H1 (cell line): ENCODE measurements at regions not wholly inside any gene's neighbourhood (a gene's known extent, or its start where the extent isn't known, plus 50 kb on each side); places are given as distances from the start of the nearest gene placed in this dataset.

Experiments
- CTCF ChIA-PET: fragments of 300-600 bp; sonication (Branson Sonifier 250); formaldehyde crosslinking; loops from one replicate; lab custom pipeline; 2021; ENCODE audit not compliant: partially characterized antibody; lab: Charles Lee
- POLR2A ChIA-PET: fragments of 300-600 bp; sonication (Branson Sonifier 250); formaldehyde crosslinking; loops from one replicate; lab custom pipeline; 2021; ENCODE audit warnings: inconsistent platforms; ENCODE audit not compliant: partially characterized antibody; lab: Charles Lee
- DNase-seq, 2 experiments: peaks; one replicate each; pipeline versions ENCODE4 v3.0.0 to v3.0.0-alpha.2; 2010 to 2022; ENCODE audit warnings: low spot score in 2 of 2, low read depth in 1 of 2, mixed read lengths in 1 of 2
- FAIRE-seq: peaks from 2 replicates; lab custom pipeline; 2011; peaks lifted over from hg19 to GRCh38; lab: Jason Lieb, UNC
- H2AFZ ChIP-seq: 2 replicates; pipeline ENCODE4 v1.8.1; 2012; ENCODE audit warnings: low read length, inconsistent platforms
- H2AK5ac ChIP-seq: 2 replicates; pipeline ENCODE4 v1.6.1; 2013; ENCODE audit warnings: low read depth, low read length
- H2BK120ac ChIP-seq: replicated peaks from 2 replicates; pipeline ENCODE3; 2013; ENCODE audit warnings: low read depth, low read length, inconsistent platforms
- H2BK12ac ChIP-seq: 2 replicates; pipeline ENCODE4 v1.6.1; 2013; ENCODE audit warnings: low read depth, low read length
- H2BK15ac ChIP-seq: 2 replicates; pipeline ENCODE4 v1.6.1; 2013; ENCODE audit warnings: low read length
- H2BK20ac ChIP-seq: 2 replicates; pipeline ENCODE4 v1.6.1; 2013; ENCODE audit warnings: low read length
- H2BK5ac ChIP-seq: 2 replicates; pipeline ENCODE4 v1.6.1; 2013; ENCODE audit warnings: low read depth, low read length
- H3K14ac ChIP-seq: 2 replicates; pipeline ENCODE4 v1.6.1; 2013; ENCODE audit warnings: inconsistent platforms; ENCODE audit not compliant: insufficient read length
- H3K18ac ChIP-seq: 2 replicates; pipeline ENCODE4 v1.6.1; 2013; ENCODE audit warnings: low read length; ENCODE audit errors: extremely low read depth
- H3K23ac ChIP-seq: 2 replicates; pipeline ENCODE4 v1.6.1; 2013; ENCODE audit warnings: inconsistent platforms; ENCODE audit not compliant: insufficient read length
- H3K23me2 ChIP-seq: 2 replicates; pipeline ENCODE4 v1.6.1; 2013; ENCODE audit warnings: low read depth, low read length
- H3K27ac ChIP-seq: 2 replicates; pipeline ENCODE4 v1.6.1; 2011; ENCODE audit warnings: low read depth, low read length, inconsistent platforms
- H3K27me3 ChIP-seq, 4 experiments: replicated peaks in 1 of 4; 1 replicate in 1 of 4; 2 replicates in 3 of 4; pipeline versions ENCODE4 v1.6.1 to v1.8.1; 2011 to 2013; ENCODE audit warnings: low read length in 3 of 4, mild to moderate bottlenecking in 3 of 4, inconsistent platforms in 2 of 4, mixed read lengths in 2 of 4, moderate library complexity in 1 of 4; ENCODE audit not compliant: control insufficient read depth in 3 of 4, insufficient read depth in 3 of 4; ENCODE audit errors: extremely low read depth in 1 of 4
- H3K36me3 ChIP-seq, 4 experiments: 2 replicates each; pipeline versions ENCODE4 v1.6.1 to v1.8.1; 2011 to 2013; ENCODE audit warnings: mild to moderate bottlenecking in 4 of 4, low read length in 3 of 4, moderate library complexity in 2 of 4, control low read depth in 1 of 4, inconsistent platforms in 1 of 4; ENCODE audit not compliant: insufficient read depth in 4 of 4, control insufficient read depth in 2 of 4
- H3K4ac ChIP-seq: replicated peaks from 2 replicates; pipeline ENCODE3; 2013; ENCODE audit warnings: low read length, low read depth, mixed read lengths, inconsistent platforms; ENCODE audit not compliant: insufficient read length
- H3K4me1 ChIP-seq, 4 experiments: replicated peaks in 1 of 4; 1 replicate in 1 of 4; 2 replicates in 3 of 4; pipeline versions ENCODE4 v1.6.1 to v1.8.1; 2011 to 2013; ENCODE audit warnings: low read length in 3 of 4, inconsistent platforms in 2 of 4, mixed read lengths in 1 of 4; ENCODE audit not compliant: insufficient read depth in 4 of 4, control insufficient read depth in 3 of 4
- H3K4me2 ChIP-seq, 2 experiments: 2 replicates each; pipeline versions ENCODE4 v1.6.1 to v1.8.1; 2011 to 2013; ENCODE audit warnings: low read depth in 2 of 2, low read length in 2 of 2, control low read depth in 1 of 2, inconsistent platforms in 1 of 2, mild to moderate bottlenecking in 1 of 2; ENCODE audit not compliant: insufficient read depth in 1 of 2
- H3K4me3 ChIP-seq, 4 experiments: fragments of 200-600, 300-600 bp in 1 of 4; sonication (generic), shearing (Covaris generic), sonication (Bioruptor Twin) in 1 of 4; 2 replicates each; pipeline versions ENCODE4 v1.5.1 to v1.8.1; 2011 to 2016; ENCODE audit warnings: low read length in 4 of 4, low read depth in 3 of 4, control low read depth in 2 of 4, inconsistent platforms in 2 of 4, mild to moderate bottlenecking in 2 of 4, mixed read lengths in 1 of 4, moderate library complexity in 1 of 4; ENCODE audit not compliant: insufficient read depth in 2 of 4; ENCODE audit errors: extremely low read depth in 1 of 4
- H3K56ac ChIP-seq: replicated peaks from 2 replicates; pipeline ENCODE3; 2013; ENCODE audit warnings: low read depth, mild to moderate bottlenecking, mixed read lengths, low read length, inconsistent platforms; ENCODE audit not compliant: insufficient read length
- H3K79me1 ChIP-seq: 2 replicates; pipeline ENCODE4 v1.6.1; 2013; ENCODE audit warnings: low read depth, low read length, control low read depth
- H3K79me2 ChIP-seq, 2 experiments: 2 replicates each; pipeline versions ENCODE4 v1.6.1 to v1.8.1; 2012 to 2013; ENCODE audit warnings: low read length in 2 of 2, mild to moderate bottlenecking in 2 of 2, inconsistent platforms in 1 of 2; ENCODE audit not compliant: insufficient read depth in 2 of 2, control insufficient read depth in 1 of 2
- H3K9ac ChIP-seq, 4 experiments: replicated peaks in 1 of 4; 1 replicate in 1 of 4; 2 replicates in 3 of 4; pipeline versions ENCODE4 v1.6.1 to v1.8.1; 2011 to 2013; ENCODE audit warnings: low read depth in 3 of 4, low read length in 3 of 4, control low read depth in 2 of 4, mild to moderate bottlenecking in 2 of 4, moderate library complexity in 2 of 4, inconsistent platforms in 1 of 4; ENCODE audit errors: extremely low read depth in 1 of 4
- H3K9me3 ChIP-seq, 2 experiments: 2 replicates each; pipeline versions ENCODE4 v1.6.1 to v1.8.1; 2012 to 2013; ENCODE audit warnings: mild to moderate bottlenecking in 2 of 2, moderate library complexity in 2 of 2, control low read depth in 1 of 2, inconsistent platforms in 1 of 2, low read depth in 1 of 2, low read length in 1 of 2, mixed read lengths in 1 of 2; ENCODE audit not compliant: insufficient read depth in 2 of 2
- H4K20me1 ChIP-seq, 2 experiments: replicated peaks in 1 of 2; 2 replicates each; pipeline versions ENCODE3 to v1.8.1; 2011 to 2013; ENCODE audit warnings: inconsistent platforms in 2 of 2, low read length in 2 of 2, mild to moderate bottlenecking in 1 of 2; ENCODE audit not compliant: insufficient read depth in 2 of 2, control insufficient read depth in 1 of 2
- H4K5ac ChIP-seq: 2 replicates; pipeline ENCODE4 v1.6.1; 2013; ENCODE audit warnings: low read length, low read depth, mixed read lengths, inconsistent platforms; ENCODE audit not compliant: insufficient read length
- H4K8ac ChIP-seq: 2 replicates; pipeline ENCODE4 v1.8.0; 2013; ENCODE audit warnings: mild to moderate bottlenecking, moderate library complexity, low read length, inconsistent platforms; ENCODE audit not compliant: insufficient read depth; ENCODE audit errors: extremely low read depth
- H4K91ac ChIP-seq: replicated peaks from 2 replicates; pipeline ENCODE3; 2013; ENCODE audit warnings: low read length, mixed read lengths, inconsistent platforms; ENCODE audit not compliant: insufficient read length
- CHD2 ChIP-seq: IDR thresholded peaks from 2 replicates; pipeline ENCODE4 v1.6.1; 2012; ENCODE audit warnings: low read length, improper control_type of control experiment
- CTCF ChIP-seq, 3 experiments: IDR thresholded peaks; 1 replicate in 2 of 3; 2 replicates in 1 of 3; pipeline versions ENCODE4 v1.5.1 to v1.6.1; 2011; ENCODE audit warnings: low read length in 3 of 3, mild to moderate bottlenecking in 3 of 3, inconsistent platforms in 2 of 3, low read depth in 1 of 3, moderate library complexity in 1 of 3; ENCODE audit not compliant: insufficient read depth in 1 of 3; ENCODE audit errors: control extremely low read depth in 1 of 3
- GTF2F1 ChIP-seq: IDR thresholded peaks from 2 replicates; pipeline ENCODE4 v1.6.1; 2012; ENCODE audit warnings: low read depth, low read length, improper control_type of control experiment, borderline replicate concordance
- KDM4A ChIP-seq: IDR thresholded peaks from one replicate; pipeline ENCODE4 v1.7.1; 2012; ENCODE audit warnings: low read depth, mild to moderate bottlenecking, moderate library complexity, low read length, inconsistent platforms; ENCODE audit not compliant: severe bottlenecking
- POU5F1 ChIP-seq: IDR thresholded peaks from 2 replicates; pipeline ENCODE4 v1.6.1; 2011; ENCODE audit warnings: low read depth, mild to moderate bottlenecking, low read length, moderate library complexity
- SAP30 ChIP-seq: fragments of 300-600 bp; sonication (generic); IDR thresholded peaks from 2 replicates; pipeline ENCODE4 v1.7.1; 2012; ENCODE audit warnings: low read length, moderate library complexity, mild to moderate bottlenecking, inconsistent platforms; ENCODE audit not compliant: insufficient read depth, insufficient replicate concordance
- SP2 ChIP-seq: IDR thresholded peaks from 2 replicates; pipeline ENCODE4 v1.6.1; 2012; ENCODE audit warnings: mild to moderate bottlenecking, low read length, inconsistent platforms
- TAF7 ChIP-seq: optimal IDR thresholded peaks from 2 replicates; pipeline ENCODE3; 2011; ENCODE audit warnings: low read depth, mild to moderate bottlenecking, inconsistent platforms, low read length, moderate library complexity, borderline replicate concordance
- WGBS, 2 experiments: shearing (Covaris generic) in 1 of 2; methylation state at CpG; one replicate each; pipeline versions ENCODE4 v1.1.6 to v1.1.7; 2013 to 2015; ENCODE audit warnings: low lambda C conversion rate in 2 of 2, mixed read lengths in 2 of 2, inconsistent platforms in 1 of 2, low coverage in 1 of 2, missing lambda C conversion rate in 1 of 2; ENCODE audit not compliant: insufficient replicate concordance in 2 of 2, insufficient coverage in 1 of 2, insufficient read length in 1 of 2; ENCODE audit errors: extremely low coverage in 1 of 2, missing lambda C conversion rate in 1 of 2; 5-methylcytosine and 5-hydroxymethylcytosine counted together

- H3K56ac ChIP-seq, result no peak overlapping the region
- H2BK5ac ChIP-seq, result no peak overlapping the region
- H3K18ac ChIP-seq, result no peak overlapping the region
- H2BK120ac ChIP-seq, result no peak overlapping the region
- H3K79me1 ChIP-seq, result no peaks in the 10 kb centered on the region
- no peak overlapping the region for H3K14ac ChIP-seq
- no peak overlapping the region for H3K4ac ChIP-seq
- H4K91ac ChIP-seq, result no peak overlapping the region
- no peak overlapping the region for H3K27ac ChIP-seq
- FAIRE-seq (no peak), DNase-seq (no peak)
- H2AK5ac ChIP-seq, result no peak overlapping the region
- ChIA-PET CTCF (interaction anchor here (1.0 to 1.4 kb wide), 2 partner anchors 27 to 92 kb away, joined by 3 read pairs; no protein-coding TSS in a partner anchor), POLR2A (no interaction called here)
- no peak overlapping the region for H3K9ac ChIP-seq
- H3K27me3 ChIP-seq, result no peaks in the 10 kb centered on the region
- H3K79me2 ChIP-seq, result no peaks in the 10 kb centered on the region
- H3K4me2 ChIP-seq, result no peak overlapping the region
- H3K4me1 ChIP-seq, result peaks cover 2 to 10% (median 4%) of the 10 kb centered on the region in 4 experiments; a peak in 4 of 7 replicates
- H3K4me3 ChIP-seq, result no peak overlapping the region
- no peak overlapping the region for H4K8ac ChIP-seq
- no peaks in the 10 kb centered on the region for H3K36me3 ChIP-seq
- no peak overlapping the region for H2AFZ ChIP-seq
- no peaks in the 10 kb centered on the region for H3K9me3 ChIP-seq
- WGBS, 2 experiments, result 95% methylated on average over 4 of the region's 4 CpGs; no CpG with 5 or more reads in 1 of the 2 experiments
- no peaks in the 10 kb centered on the region for H4K20me1 ChIP-seq
- H2BK12ac ChIP-seq, result no peak overlapping the region
- no peak overlapping the region for H2BK20ac ChIP-seq
- no peaks in the 10 kb centered on the region for H3K23me2 ChIP-seq
- H2BK15ac ChIP-seq, result no peak overlapping the region
- no peak overlapping the region for H4K5ac ChIP-seq
- no peak overlapping the region for H3K23ac ChIP-seq
- TF ChIP-seq KDM4A (no peak), CTCF (IDR thresholded peaks at IDR 0.05; ENCODE audit: control extremely low read depth in 1 of 3, insufficient read depth in 1 of 3, low read depth in 1 of 3, low read length in 3 of 3) (no peak), SP2 (no peak), SAP30 (no peak), POU5F1 (no peak), CHD2 (no peak), TAF7 (no peak), GTF2F1 (no peak)
Observed at GRCh38 chr7:11239316-11239715, 265.6 kb downstream of the PHF14 start.
